HepG2 (cell line): ENCODE measurements at regions not wholly inside any gene's neighbourhood (a gene's known extent, or its start where the extent isn't known, plus 50 kb on each side); places are given as distances from the start of the nearest gene placed in this dataset.

Experiments used
- AGO2 ChIP-seq: fragments of 200-400 bp; formaldehyde crosslinking; optimal IDR thresholded peaks from 2 replicates; pipeline ENCODE3; 2017; ENCODE audit warnings: mild to moderate bottlenecking, low read depth, low read length, moderate library complexity
- CEBPB ChIP-seq: IDR thresholded peaks from 2 replicates; pipeline ENCODE4 v1.6.1; 2011; ENCODE audit warnings: low read depth, low read length, improper control_type of control experiment, borderline replicate concordance
- CENPX ChIP-seq: sonication (generic); formaldehyde crosslinking; IDR thresholded peaks from 2 replicates; pipeline ENCODE4 v1.9.0; 2021; ENCODE audit warnings: mild to moderate bottlenecking, missing genetic modification reagents, moderate library complexity
- CHD2 ChIP-seq: IDR thresholded peaks from 2 replicates; pipeline ENCODE4 v1.6.1; 2011; ENCODE audit warnings: low read depth, low read length, improper control_type of control experiment
- HCFC1 ChIP-seq: fragments of 150-350 bp; IDR thresholded peaks from 2 replicates; pipeline ENCODE4 v1.6.1; 2014; ENCODE audit warnings: low read depth, low read length
- NFE2L1 ChIP-seq: sonication (generic); formaldehyde crosslinking; IDR thresholded peaks from 2 replicates; pipeline ENCODE4 v1.4.0; 2020; ENCODE audit warnings: missing genetic modification reagents, mild to moderate bottlenecking, borderline replicate concordance
- SRF ChIP-seq: IDR thresholded peaks from 2 replicates; pipeline ENCODE4 v1.6.1; 2011; ENCODE audit warnings: mild to moderate bottlenecking, low read depth, low read length, moderate library complexity
- ZFP62 ChIP-seq: sonication (generic); formaldehyde crosslinking; IDR thresholded peaks from 2 replicates; pipeline ENCODE4 v1.4.0; 2020; ENCODE audit warnings: missing genetic modification reagents
- ZNF235 ChIP-seq: sonication (generic); formaldehyde crosslinking; IDR thresholded peaks from 2 replicates; pipeline ENCODE4 v1.8.1; 2023; ENCODE audit warnings: mild to moderate bottlenecking, missing genetic modification reagents, borderline replicate concordance
- ZNF567 ChIP-seq: sonication (generic); formaldehyde crosslinking; IDR thresholded peaks from 2 replicates; pipeline ENCODE4 v1.8.1; 2023; ENCODE audit warnings: mild to moderate bottlenecking, missing genetic modification reagents, borderline replicate concordance
- ZNF607 ChIP-seq: sonication (generic); formaldehyde crosslinking; IDR thresholded peaks from 2 replicates; pipeline ENCODE4 v1.5.1; 2020; ENCODE audit warnings: missing genetic modification reagents, mild to moderate bottlenecking, borderline replicate concordance
- ZNF780A ChIP-seq: sonication (generic); formaldehyde crosslinking; IDR thresholded peaks from 2 replicates; pipeline ENCODE4 v1.8.0; 2022; ENCODE audit warnings: mild to moderate bottlenecking, missing genetic modification reagents, moderate library complexity
- ZNF790 ChIP-seq: sonication (generic); formaldehyde crosslinking; IDR thresholded peaks from 2 replicates; pipeline ENCODE4 v1.8.0; 2022; ENCODE audit warnings: missing genetic modification reagents, mild to moderate bottlenecking, borderline replicate concordance
- TF ChIP-seq, protein P1 (sequence below), 2 experiments: sonication (generic) in 1 of 2; formaldehyde crosslinking in 1 of 2; IDR thresholded peaks; 2 replicates each; pipeline versions ENCODE4 v1.6.1 to v1.9.0; 2014 to 2022; ENCODE audit warnings: antibody characterized with exemption in 1 of 2, borderline replicate concordance in 1 of 2, inconsistent platforms in 1 of 2, low read depth in 1 of 2, missing genetic modification reagents in 1 of 2
- TF ChIP-seq, protein P2 (sequence below): sonication (generic); formaldehyde crosslinking; IDR thresholded peaks from 2 replicates; pipeline ENCODE4 v1.5.0; 2020; ENCODE audit warnings: mild to moderate bottlenecking, missing genetic modification reagents

DNA sequence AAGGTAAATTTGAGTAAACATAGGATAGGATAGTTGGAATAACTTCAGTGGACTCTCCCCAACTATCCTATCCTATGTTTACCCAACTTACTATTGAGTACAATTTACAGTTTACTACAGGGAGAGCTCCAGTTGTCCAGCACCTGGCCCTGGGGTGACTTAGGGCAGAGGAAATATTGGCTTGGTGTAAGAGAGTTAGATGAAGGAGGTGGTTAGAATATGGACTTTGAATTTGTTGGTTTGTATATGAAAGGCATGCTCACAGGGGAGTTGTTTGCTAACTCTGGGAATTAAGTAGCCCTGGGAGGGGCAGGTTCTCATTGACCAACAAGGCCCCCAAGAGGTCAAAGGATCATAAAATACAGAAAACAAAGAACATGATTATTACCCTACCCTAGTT lies 497.7 kb downstream of the ARL4A start (continued):
- TF ChIP-seq, protein P1, sequence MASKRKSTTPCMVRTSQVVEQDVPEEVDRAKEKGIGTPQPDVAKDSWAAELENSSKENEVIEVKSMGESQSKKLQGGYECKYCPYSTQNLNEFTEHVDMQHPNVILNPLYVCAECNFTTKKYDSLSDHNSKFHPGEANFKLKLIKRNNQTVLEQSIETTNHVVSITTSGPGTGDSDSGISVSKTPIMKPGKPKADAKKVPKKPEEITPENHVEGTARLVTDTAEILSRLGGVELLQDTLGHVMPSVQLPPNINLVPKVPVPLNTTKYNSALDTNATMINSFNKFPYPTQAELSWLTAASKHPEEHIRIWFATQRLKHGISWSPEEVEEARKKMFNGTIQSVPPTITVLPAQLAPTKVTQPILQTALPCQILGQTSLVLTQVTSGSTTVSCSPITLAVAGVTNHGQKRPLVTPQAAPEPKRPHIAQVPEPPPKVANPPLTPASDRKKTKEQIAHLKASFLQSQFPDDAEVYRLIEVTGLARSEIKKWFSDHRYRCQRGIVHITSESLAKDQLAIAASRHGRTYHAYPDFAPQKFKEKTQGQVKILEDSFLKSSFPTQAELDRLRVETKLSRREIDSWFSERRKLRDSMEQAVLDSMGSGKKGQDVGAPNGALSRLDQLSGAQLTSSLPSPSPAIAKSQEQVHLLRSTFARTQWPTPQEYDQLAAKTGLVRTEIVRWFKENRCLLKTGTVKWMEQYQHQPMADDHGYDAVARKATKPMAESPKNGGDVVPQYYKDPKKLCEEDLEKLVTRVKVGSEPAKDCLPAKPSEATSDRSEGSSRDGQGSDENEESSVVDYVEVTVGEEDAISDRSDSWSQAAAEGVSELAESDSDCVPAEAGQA (IDR thresholded peaks at IDR 0.05; ENCODE audit: low read depth) = no peak
- TF ChIP-seq, protein P1 (CRISPR knock-in tag; IDR thresholded peaks at IDR 0.05; ENCODE audit: borderline replicate concordance) = no peak
- TF ChIP-seq ZNF567 (CRISPR knock-in tag) = no peak
- no peak for TF ChIP-seq HCFC1
- TF ChIP-seq, protein P2, sequence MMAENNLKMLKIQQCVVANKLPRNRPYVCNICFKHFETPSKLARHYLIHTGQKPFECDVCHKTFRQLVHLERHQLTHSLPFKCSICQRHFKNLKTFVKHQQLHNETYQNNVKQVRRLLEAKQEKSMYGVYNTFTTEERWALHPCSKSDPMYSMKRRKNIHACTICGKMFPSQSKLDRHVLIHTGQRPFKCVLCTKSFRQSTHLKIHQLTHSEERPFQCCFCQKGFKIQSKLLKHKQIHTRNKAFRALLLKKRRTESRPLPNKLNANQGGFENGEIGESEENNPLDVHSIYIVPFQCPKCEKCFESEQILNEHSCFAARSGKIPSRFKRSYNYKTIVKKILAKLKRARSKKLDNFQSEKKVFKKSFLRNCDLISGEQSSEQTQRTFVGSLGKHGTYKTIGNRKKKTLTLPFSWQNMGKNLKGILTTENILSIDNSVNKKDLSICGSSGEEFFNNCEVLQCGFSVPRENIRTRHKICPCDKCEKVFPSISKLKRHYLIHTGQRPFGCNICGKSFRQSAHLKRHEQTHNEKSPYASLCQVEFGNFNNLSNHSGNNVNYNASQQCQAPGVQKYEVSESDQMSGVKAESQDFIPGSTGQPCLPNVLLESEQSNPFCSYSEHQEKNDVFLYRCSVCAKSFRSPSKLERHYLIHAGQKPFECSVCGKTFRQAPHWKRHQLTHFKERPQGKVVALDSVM (CRISPR knock-in tag) = no peak
- no peak for TF ChIP-seq CHD2
- no peak for TF ChIP-seq CENPX (CRISPR knock-in tag)
- TF ChIP-seq CEBPB = no peak
- TF ChIP-seq SRF = no peak
- no peak for TF ChIP-seq NFE2L1 (CRISPR knock-in tag)
- TF ChIP-seq AGO2 = no peak
- no peak for TF ChIP-seq ZNF607 (CRISPR knock-in tag)
- no peak for TF ChIP-seq ZNF780A (CRISPR knock-in tag)
- no peak for TF ChIP-seq ZNF235 (CRISPR knock-in tag)
- TF ChIP-seq ZFP62 (CRISPR knock-in tag) = no peak
- TF ChIP-seq ZNF790 (CRISPR knock-in tag) = no peak
